GDM1 (cell line): ENCODE measurements at regions not wholly inside any gene's neighbourhood (a gene's known extent, or its start where the extent isn't known, plus 50 kb on each side); places are given as distances from the start of the nearest gene placed in this dataset.
A peak's percentile ranks its signal among the peaks of the same experiment; 100 is the strongest.

ENCODE experiments used
- DNase-seq: peaks from one replicate; lab custom pipeline; 2025; lab: John Stamatoyannopoulos, UW

DNA sequence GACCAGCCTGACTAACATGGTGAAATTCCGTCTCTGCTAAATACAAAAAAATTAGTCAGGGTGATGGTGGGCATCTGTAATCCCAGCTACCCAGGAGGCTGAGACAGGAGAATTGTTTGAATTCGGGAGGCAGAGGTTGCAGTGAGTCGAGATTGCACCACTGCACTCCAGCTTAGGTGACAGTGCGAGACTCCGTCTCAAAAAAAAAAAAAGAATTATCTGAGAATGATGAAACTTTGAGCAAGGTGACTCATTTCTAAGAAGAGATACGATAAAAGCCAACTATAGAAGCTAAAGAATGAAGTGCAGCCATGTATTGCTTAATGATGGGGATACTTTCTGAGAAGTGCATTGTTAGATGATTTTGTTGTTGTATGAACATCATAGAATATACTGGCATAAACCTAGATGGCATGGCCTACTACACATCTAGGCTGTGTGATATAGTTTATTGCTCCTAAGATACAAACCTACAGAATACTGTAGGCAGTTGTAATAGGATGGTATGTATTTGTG, 64.7 kb downstream of the SNRPE start:
- no peak for DNase-seq

- DNase-seq, result no peak
Measured at GRCh38 chr1:203929741-203930309, 68.4 kb downstream of the SNRPE start.

DNA sequence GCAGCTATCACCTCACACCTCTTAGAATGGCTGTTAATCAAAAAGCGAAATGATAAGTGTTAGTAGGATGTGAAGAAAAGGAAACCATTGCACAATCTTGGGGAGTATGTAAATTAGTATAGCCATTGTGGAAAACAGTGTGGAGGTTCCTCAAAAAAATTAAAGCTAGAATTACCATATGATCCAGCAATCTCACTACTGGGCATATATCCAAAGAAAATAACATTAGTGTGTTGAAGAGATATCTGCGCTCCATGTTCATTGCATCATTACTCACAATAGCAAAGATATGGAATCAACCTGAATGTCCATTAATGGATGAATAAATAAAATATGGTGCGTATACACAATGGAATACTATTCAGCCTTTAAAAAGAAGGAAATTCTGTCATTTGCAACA, 68.9 kb downstream of the SNRPE start:
- no peak for DNase-seq

GRCh38 chr1:203931953-203932352, 70.6 kb downstream of the SNRPE start:
- DNase-seq, result no peak

GRCh38 chr1:203932556-203932955, 71.2 kb downstream of the SNRPE start:
- DNase-seq, result no peak

GRCh38 chr1:203934027-203934426, 72.6 kb downstream of the SNRPE start:
- DNase-seq, result no peak

- DNase-seq, result no peak
Measured at GRCh38 chr1:203934651-203935050, 73.3 kb downstream of the SNRPE start.

DNA sequence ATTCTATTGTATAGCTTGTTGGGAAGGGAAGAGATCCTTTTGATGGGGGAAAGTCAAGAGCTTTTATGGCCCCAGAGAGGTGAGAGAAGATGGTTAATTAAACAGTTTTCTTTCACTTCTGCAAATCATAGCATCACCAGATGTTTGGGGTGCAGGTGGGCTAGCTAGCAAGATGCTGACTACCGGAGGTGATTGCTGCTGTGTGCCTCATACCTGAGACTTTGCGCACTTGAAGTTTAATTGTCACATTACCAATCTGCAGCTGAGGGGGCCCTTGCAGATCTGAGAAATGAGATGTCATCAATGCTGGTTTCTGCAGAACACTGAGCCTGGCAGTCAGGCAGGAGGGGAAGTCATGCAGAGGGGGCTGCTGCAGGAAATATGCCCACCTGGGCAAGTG, 73.9 kb downstream of the SNRPE start:
- DNase-seq, result no peak

DNA sequence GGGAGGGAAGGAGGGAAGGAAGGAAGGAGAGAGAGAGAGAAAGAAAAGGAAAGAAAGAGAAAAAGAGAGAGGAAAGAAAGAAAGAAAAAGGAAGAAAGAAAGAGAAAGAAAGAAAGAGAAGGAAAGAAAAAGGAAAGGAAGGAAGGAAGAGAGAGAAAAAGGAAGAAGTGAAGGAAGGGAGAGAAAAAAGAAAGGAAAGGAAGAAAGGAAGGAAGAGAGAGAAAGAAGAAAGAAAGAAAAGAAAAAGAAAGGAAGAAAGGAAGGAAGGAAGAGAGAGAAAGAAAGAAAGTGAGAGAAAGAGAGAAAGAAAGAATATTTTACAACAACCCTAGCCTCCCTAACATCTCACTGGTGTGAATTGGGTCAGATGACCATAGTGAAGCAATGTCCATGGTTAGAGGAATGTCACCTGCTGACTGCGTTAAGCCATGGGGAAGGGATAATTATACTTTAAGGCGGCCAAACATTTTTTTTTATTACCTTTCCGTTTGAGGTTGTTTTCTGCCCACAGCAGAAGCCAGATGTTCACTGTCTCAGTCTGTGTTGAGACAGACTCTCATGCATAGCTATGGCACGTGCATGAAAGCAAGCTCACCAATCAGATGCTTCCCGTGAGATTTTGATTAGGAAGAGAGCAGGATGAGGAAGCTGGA, 76.4 kb downstream of the SNRPE start:
- DNase-seq, result peak; percentile 0

- DNase-seq, result no peak
Measured at GRCh38 chr1:203944651-203945404, 83.4 kb downstream of the SNRPE start.

- no peak for DNase-seq
Measured at GRCh38 chr1:203954293-203954692, 92.9 kb downstream of the SNRPE start.

- no peak for DNase-seq
Measured at GRCh38 chr1:203954788-203955552, 93.6 kb downstream of the SNRPE start.

DNA sequence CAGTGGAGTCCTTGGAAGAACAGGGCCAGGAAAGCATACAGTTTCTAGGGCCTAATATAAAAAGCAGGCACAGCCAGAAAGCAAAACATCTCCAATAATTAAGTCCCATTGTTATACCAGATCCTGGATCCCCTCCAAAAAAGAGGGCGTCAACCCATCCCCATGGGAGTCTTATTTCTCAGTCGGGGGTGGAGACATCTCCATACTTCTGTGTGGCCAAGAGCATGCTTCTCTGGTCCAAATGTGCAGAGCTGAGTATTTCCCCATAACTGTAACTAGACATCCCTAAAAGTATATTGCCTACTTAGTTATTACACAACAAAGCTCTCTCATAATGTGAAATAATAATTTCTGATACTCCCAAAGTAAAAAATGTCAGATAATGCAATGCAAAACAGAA, 104.2 kb upstream of the SOX13 start:
- DNase-seq, result no peak

DNA sequence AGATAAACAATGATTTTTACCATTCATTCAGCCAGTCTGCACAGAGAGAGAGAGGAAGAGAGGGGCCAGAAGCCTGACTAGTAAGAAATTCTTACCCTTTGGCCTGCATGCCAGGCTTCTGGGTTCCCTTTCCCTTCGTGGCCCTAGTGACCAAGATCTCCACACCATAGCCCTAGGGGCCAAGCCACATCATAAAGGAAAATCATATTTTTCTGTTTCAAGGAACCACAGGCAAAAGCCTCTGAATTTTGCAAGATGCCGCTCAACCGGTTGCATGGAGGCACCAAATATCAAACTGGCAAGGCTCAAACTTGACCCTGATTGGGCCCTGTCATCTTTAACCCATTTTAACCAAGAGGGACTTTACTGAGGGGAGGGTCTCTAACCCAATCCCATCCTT, 103.1 kb upstream of the SOX13 start:
- DNase-seq, result no peak

DNA sequence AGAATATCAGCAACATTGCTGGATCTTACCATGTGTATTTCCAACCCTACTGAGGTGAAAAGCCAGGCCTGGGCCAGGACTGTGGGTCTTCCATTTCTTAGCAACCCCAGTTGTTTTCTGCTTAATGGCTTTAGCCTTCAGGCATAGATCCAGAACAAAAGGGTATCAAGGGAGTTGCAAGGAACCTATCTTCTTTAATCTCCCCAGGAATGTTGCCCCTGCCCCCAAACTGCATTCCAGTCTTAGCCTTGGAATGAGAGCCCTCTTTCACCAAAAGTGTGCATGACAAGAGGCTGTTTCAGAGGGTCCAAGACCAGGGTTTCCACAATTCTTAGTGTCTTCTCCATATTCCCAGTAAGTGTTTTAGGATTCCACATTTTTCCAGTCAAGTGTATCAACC, 87.9 kb upstream of the SOX13 start:
- no peak for DNase-seq

- no peak for DNase-seq
Measured at GRCh38 chr1:203985676-203986075, 87.2 kb upstream of the SOX13 start.

GRCh38 chr1:203986887-203987461, 85.9 kb upstream of the SOX13 start:
- no peak for DNase-seq

- no peak for DNase-seq
Measured at GRCh38 chr1:203990118-203990517, 82.8 kb upstream of the SOX13 start.

DNA sequence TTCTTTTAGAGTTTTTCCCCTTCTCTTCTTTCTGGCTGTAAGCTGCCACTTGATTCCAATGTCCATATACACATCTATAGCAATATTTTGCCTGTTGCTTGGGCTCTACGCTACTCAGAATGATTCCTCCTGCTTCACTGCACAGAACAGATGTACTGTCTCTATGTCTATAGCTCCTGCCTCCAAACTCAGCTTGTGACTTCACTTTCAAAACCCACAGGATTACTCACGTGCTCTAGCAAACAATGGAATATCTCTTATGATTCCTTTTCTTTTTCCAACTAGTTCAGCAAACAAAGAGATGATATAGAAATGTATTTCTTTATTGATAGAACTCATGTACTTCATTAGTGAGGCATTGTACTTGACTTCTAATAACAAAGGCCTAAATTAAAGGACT, 80.5 kb upstream of the SOX13 start:
- no peak for DNase-seq

- no peak for DNase-seq
Measured at GRCh38 chr1:203993256-203993655, 79.7 kb upstream of the SOX13 start.

GRCh38 chr1:203995228-203995627, 77.7 kb upstream of the SOX13 start:
- DNase-seq, result no peak

DNA sequence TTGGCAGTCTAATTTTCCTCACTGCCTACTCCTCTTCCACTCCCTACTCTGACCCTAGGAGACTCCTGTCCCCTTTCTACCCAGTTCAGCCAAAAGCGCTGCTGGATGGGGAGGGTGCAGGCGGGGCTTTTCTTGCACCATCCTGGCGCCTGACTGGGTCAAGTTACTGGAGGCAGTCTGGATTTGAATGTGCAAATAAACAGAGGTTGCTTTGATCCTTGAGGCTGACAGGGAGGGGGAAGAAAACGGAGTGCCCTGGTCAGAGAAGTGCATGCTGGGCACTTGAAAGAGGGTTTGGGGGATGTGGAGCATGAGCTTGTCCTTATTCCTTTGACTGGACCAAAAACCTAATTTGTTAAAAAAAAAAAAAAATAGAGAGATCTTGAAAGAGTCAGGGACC, 76.8 kb upstream of the SOX13 start:
- DNase-seq, result no peak
